IMR-90 (cell line): ENCODE measurements at regions not wholly inside any gene's neighbourhood (a gene's known extent, or its start where the extent isn't known, plus 50 kb on each side); places are given as distances from the start of the nearest gene placed in this dataset.

Source experiments
- ATAC-seq: fragments of 200-7000 bp; cut with Tn5 transposase; 2 replicates; pipeline ENCODE4 v1.9.1; 2020; ENCODE audit warnings: low read depth, mild to moderate bottlenecking, moderate library complexity
- BruUV-seq: library from RNA; stranded (reverse); fragments of 400-500 nt; replicated peaks from 2 replicates; lab custom pipeline; 2021; lab: Mats Ljungman, UMichigan
- CTCF ChIA-PET: fragments of 300-600 bp; formaldehyde crosslinking; extraction: SDS; loops from one replicate; lab custom pipeline; 2021; ENCODE audit warnings: antibody characterized with exemption; lab: Yijun Ruan, JAX
- POLR2A ChIA-PET: fragments of 300-600 bp; sonication (Branson Sonifier 250); formaldehyde crosslinking; loops from one replicate; lab custom pipeline; 2022; ENCODE audit warnings: antibody characterized with exemption; ENCODE audit not compliant: unreplicated experiment; lab: Charles Lee
- DNase-seq: peaks from one replicate; pipeline ENCODE4 v3.0.0; 2013
- H2AFZ ChIP-seq: replicated peaks from 2 replicates; pipeline ENCODE3; 2013; ENCODE audit warnings: low read length, mild to moderate bottlenecking; ENCODE audit not compliant: poor library complexity
- H2AK5ac ChIP-seq: 2 replicates; pipeline ENCODE4 v1.6.1; 2013; ENCODE audit warnings: low read depth, low read length, inconsistent platforms
- H2AK9ac ChIP-seq: replicated peaks from 2 replicates; pipeline ENCODE3; 2013; ENCODE audit warnings: mild to moderate bottlenecking, low read depth, low read length, moderate library complexity; ENCODE audit not compliant: poor library complexity
- H2BK120ac ChIP-seq: 2 replicates; pipeline ENCODE4 v1.6.1; 2013; ENCODE audit warnings: low read depth, low read length, inconsistent platforms
- H2BK15ac ChIP-seq: 3 replicates; pipeline ENCODE4 v1.6.1; 2013; ENCODE audit warnings: low read depth, low read length, inconsistent platforms
- H2BK20ac ChIP-seq: 2 replicates; pipeline ENCODE4 v1.6.1; 2013; ENCODE audit warnings: low read depth, mild to moderate bottlenecking, inconsistent platforms, low read length, moderate library complexity
- H2BK5ac ChIP-seq: 2 replicates; pipeline ENCODE4 v1.6.1; 2013; ENCODE audit warnings: mild to moderate bottlenecking, low read depth, low read length, inconsistent platforms; ENCODE audit not compliant: poor library complexity, severe bottlenecking
- H3K14ac ChIP-seq: replicated peaks from 2 replicates; pipeline ENCODE4 v1.6.1; 2013; ENCODE audit warnings: low read depth, low read length, inconsistent platforms
- H3K18ac ChIP-seq: 2 replicates; pipeline ENCODE4 v1.6.1; 2013; ENCODE audit warnings: low read depth, low read length, control low read depth
- H3K23ac ChIP-seq: 2 replicates; pipeline ENCODE4 v1.6.1; 2013; ENCODE audit warnings: low read depth, low read length, inconsistent platforms
- H3K27ac ChIP-seq: 2 replicates; pipeline ENCODE4 v1.5.1; 2013; ENCODE audit warnings: mild to moderate bottlenecking, control low read depth, low read length; ENCODE audit not compliant: insufficient read depth
- H3K27me3 ChIP-seq: 2 replicates; pipeline ENCODE4 v1.6.1; 2013; ENCODE audit warnings: low read length; ENCODE audit not compliant: control insufficient read depth, insufficient read depth
- H3K36me3 ChIP-seq: 2 replicates; pipeline ENCODE4 v1.6.1; 2013; ENCODE audit warnings: low read length, mixed read lengths; ENCODE audit not compliant: control insufficient read depth, insufficient read depth
- H3K4ac ChIP-seq: 2 replicates; pipeline ENCODE4 v1.6.1; 2013; ENCODE audit warnings: low read depth, low read length, inconsistent platforms
- H3K4me1 ChIP-seq: 2 replicates; pipeline ENCODE4 v1.6.1; 2013; ENCODE audit warnings: low read length, mixed read lengths; ENCODE audit not compliant: control insufficient read depth, insufficient read depth
- H3K4me2 ChIP-seq: 2 replicates; pipeline ENCODE4 v1.6.1; 2013; ENCODE audit warnings: low read depth, mild to moderate bottlenecking, control low read depth, low read length, moderate library complexity
- H3K4me3 ChIP-seq: 2 replicates; pipeline ENCODE4 v1.5.1; 2013; ENCODE audit warnings: low read depth, mild to moderate bottlenecking, control low read depth, low read length, moderate library complexity; ENCODE audit not compliant: insufficient read depth
- H3K56ac ChIP-seq: 2 replicates; pipeline ENCODE4 v1.6.1; 2013; ENCODE audit warnings: low read length, inconsistent platforms; ENCODE audit not compliant: insufficient read depth; ENCODE audit errors: extremely low read depth
- H3K79me1 ChIP-seq, 2 experiments: 2 replicates each; pipeline ENCODE4 v1.6.1; 2013; ENCODE audit warnings: low read length in 2 of 2, inconsistent platforms in 1 of 2, low read depth in 1 of 2
- H3K9ac ChIP-seq: 2 replicates; pipeline ENCODE4 v1.6.1; 2013; ENCODE audit warnings: low read depth, low read length, control low read depth
- H3K9me1 ChIP-seq: 2 replicates; pipeline ENCODE4 v1.6.1; 2013; ENCODE audit warnings: low read length, inconsistent platforms; ENCODE audit not compliant: insufficient read depth
- H3K9me3 ChIP-seq: 2 replicates; pipeline ENCODE4 v1.6.1; 2013; ENCODE audit warnings: low read length; ENCODE audit not compliant: control insufficient read depth, insufficient read depth
- H4K20me1 ChIP-seq: 2 replicates; pipeline ENCODE4 v1.6.1; 2013; ENCODE audit warnings: low read length, inconsistent platforms; ENCODE audit not compliant: insufficient read depth
- H4K5ac ChIP-seq: 2 replicates; pipeline ENCODE4 v1.6.1; 2013; ENCODE audit warnings: mild to moderate bottlenecking, low read depth, low read length, control low read depth
- H4K8ac ChIP-seq, 2 experiments: 2 replicates each; pipeline ENCODE4 v1.6.1; 2013; ENCODE audit warnings: low read depth in 2 of 2, low read length in 2 of 2, control low read depth in 1 of 2, inconsistent platforms in 1 of 2
- H4K91ac ChIP-seq: 2 replicates; pipeline ENCODE4 v1.6.1; 2013; ENCODE audit warnings: low read depth, low read length, inconsistent platforms; ENCODE audit not compliant: insufficient read depth
- BHLHE40 ChIP-seq: fragments of 150-350 bp; IDR thresholded peaks from 2 replicates; pipeline ENCODE4 v1.6.1; 2016; ENCODE audit warnings: mild to moderate bottlenecking, low read depth, low read length
- CEBPB ChIP-seq: IDR thresholded peaks from 2 replicates; pipeline ENCODE4 v1.6.1; 2012; ENCODE audit warnings: low read depth, low read length, improper control_type of control experiment
- CHD1 ChIP-seq: IDR thresholded peaks from 2 replicates; pipeline ENCODE4 v1.6.1; 2012; ENCODE audit warnings: low read depth, low read length, improper control_type of control experiment
- ELK1 ChIP-seq: fragments of 150-350 bp; IDR thresholded peaks from 2 replicates; pipeline ENCODE4 v1.6.1; 2016; ENCODE audit warnings: low read depth, mild to moderate bottlenecking, low read length, moderate library complexity, borderline replicate concordance
- FOS ChIP-seq: fragments of 150-350 bp; IDR thresholded peaks from 2 replicates; pipeline ENCODE4 v1.6.1; 2016; ENCODE audit warnings: low read depth, low read length
- MAFK ChIP-seq: IDR thresholded peaks from 2 replicates; pipeline ENCODE4 v1.6.1; 2012; ENCODE audit warnings: low read depth, low read length, improper control_type of control experiment
- MAZ ChIP-seq: IDR thresholded peaks from 2 replicates; pipeline ENCODE4 v1.6.1; 2012; ENCODE audit warnings: low read depth, mild to moderate bottlenecking, low read length, improper control_type of control experiment, moderate library complexity, borderline replicate concordance
- MXI1 ChIP-seq: IDR thresholded peaks from 2 replicates; pipeline ENCODE4 v1.6.1; 2012; ENCODE audit warnings: low read depth, mild to moderate bottlenecking, low read length, moderate library complexity, borderline replicate concordance
- NFE2L2 ChIP-seq: fragments of 150-350 bp; IDR thresholded peaks from 2 replicates; pipeline ENCODE4 v1.6.1; 2016; ENCODE audit warnings: low read depth, mild to moderate bottlenecking, low read length
- POLR2A ChIP-seq: IDR thresholded peaks from 2 replicates; pipeline ENCODE4 v1.6.1; 2012; ENCODE audit warnings: mild to moderate bottlenecking, low read depth, low read length
- RAD21 ChIP-seq: IDR thresholded peaks from 2 replicates; pipeline ENCODE4 v1.6.1; 2012; ENCODE audit warnings: low read length, improper control_type of control experiment
- RCOR1 ChIP-seq: IDR thresholded peaks from 2 replicates; pipeline ENCODE4 v1.6.1; 2012; ENCODE audit warnings: mild to moderate bottlenecking, low read length, improper control_type of control experiment; ENCODE audit not compliant: insufficient replicate concordance
- RFX5 ChIP-seq: IDR thresholded peaks from 2 replicates; pipeline ENCODE4 v1.8.0; 2012; ENCODE audit warnings: low read depth, mild to moderate bottlenecking, low read length, moderate library complexity
- SMC3 ChIP-seq: fragments of 150-350 bp; IDR thresholded peaks from 2 replicates; pipeline ENCODE4 v1.6.1; 2016; ENCODE audit warnings: low read depth, mild to moderate bottlenecking, antibody characterized with exemption, low read length, moderate library complexity
- USF2 ChIP-seq: fragments of 150-350 bp; IDR thresholded peaks from 2 replicates; pipeline ENCODE4 v1.6.1; 2017; ENCODE audit warnings: mild to moderate bottlenecking, antibody characterized with exemption, low read length, low read depth
- WGBS, 2 experiments: methylation state at CpG; one replicate each; pipeline versions ENCODE4 v1.1.5 to v1.1.7; 2013; ENCODE audit warnings: missing lambda C conversion rate in 2 of 2; ENCODE audit not compliant: insufficient read length in 1 of 2; ENCODE audit errors: extremely low coverage in 2 of 2; 5-methylcytosine and 5-hydroxymethylcytosine counted together
- dilution Hi-C: fragments of 300-500 bp; cut with HindIII; formaldehyde crosslinking; loops from one replicate; pipeline ENCODE4 v1.14.3; 2018; ENCODE audit warnings: low sequenced_read_pairs; ENCODE audit not compliant: unreplicated experiment
- in situ Hi-C: fragments of 300-500 bp; cut with MboI; formaldehyde crosslinking; loops from 3 replicates; pipeline ENCODE4 v1.14.3; 2019; ENCODE audit warnings: low sequenced_read_pairs, inconsistent platforms, mixed read lengths
- intact Hi-C: fragments of 100-400 bp; cut with micrococcal nuclease; formaldehyde crosslinking; loops from 2 replicates; pipeline ENCODE4 v1.10.0; 2022
- TF ChIP-seq, protein P1 (sequence below): conservative IDR thresholded peaks from 2 replicates; pipeline ENCODE4 v1.5.1; 2012; ENCODE audit warnings: mild to moderate bottlenecking, low read depth, low read length, improper control_type of control experiment

DNA sequence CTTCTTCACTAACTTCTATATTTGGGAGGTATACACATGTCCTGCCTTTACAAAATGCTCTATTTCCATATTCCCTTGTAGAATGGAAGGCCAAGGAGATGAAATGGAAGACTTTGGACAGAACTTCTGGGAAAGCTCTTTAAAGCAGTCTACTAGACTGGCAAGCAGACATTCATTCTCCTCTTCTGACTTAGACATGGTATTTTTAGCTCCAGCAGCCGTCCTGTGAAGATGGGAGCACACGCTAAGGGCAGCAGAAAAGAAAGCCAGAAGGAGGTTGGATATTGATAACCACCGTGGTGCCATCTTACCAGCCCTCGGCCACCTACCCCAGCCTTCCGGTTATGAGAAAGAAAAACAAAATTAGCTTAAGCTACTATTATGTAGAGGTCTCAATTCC lies 70.1 kb upstream of the E2F3 start:
- no peaks in the 10 kb centered on the region for H3K79me1 ChIP-seq
- ChIA-PET POLR2A (no interaction called here), CTCF (no interaction called here)
- in situ Hi-C loops: no loop called here
- no peak overlapping the region for H4K8ac ChIP-seq
- TF ChIP-seq, protein P1, sequence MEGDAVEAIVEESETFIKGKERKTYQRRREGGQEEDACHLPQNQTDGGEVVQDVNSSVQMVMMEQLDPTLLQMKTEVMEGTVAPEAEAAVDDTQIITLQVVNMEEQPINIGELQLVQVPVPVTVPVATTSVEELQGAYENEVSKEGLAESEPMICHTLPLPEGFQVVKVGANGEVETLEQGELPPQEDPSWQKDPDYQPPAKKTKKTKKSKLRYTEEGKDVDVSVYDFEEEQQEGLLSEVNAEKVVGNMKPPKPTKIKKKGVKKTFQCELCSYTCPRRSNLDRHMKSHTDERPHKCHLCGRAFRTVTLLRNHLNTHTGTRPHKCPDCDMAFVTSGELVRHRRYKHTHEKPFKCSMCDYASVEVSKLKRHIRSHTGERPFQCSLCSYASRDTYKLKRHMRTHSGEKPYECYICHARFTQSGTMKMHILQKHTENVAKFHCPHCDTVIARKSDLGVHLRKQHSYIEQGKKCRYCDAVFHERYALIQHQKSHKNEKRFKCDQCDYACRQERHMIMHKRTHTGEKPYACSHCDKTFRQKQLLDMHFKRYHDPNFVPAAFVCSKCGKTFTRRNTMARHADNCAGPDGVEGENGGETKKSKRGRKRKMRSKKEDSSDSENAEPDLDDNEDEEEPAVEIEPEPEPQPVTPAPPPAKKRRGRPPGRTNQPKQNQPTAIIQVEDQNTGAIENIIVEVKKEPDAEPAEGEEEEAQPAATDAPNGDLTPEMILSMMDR: no peak
- TF ChIP-seq ELK1 (no peak), CEBPB (no peak), POLR2A (no peak), MAFK (no peak), MXI1 (no peak), USF2 (no peak), BHLHE40 (no peak), CHD1 (no peak), RCOR1 (no peak), FOS (no peak), NFE2L2 (no peak), RFX5 (no peak), SMC3 (no peak), RAD21 (no peak), MAZ (no peak)
- H3K9me1 ChIP-seq: no peaks in the 10 kb centered on the region; the same call in 1 of the 2 replicates
- no peak overlapping the region for H2BK15ac ChIP-seq
- no peak overlapping the region for H3K4ac ChIP-seq
- no peak overlapping the region for H2BK5ac ChIP-seq
- no peak overlapping the region for H2AK5ac ChIP-seq
- peaks cover 20% of the 10 kb centered on the region for H3K27me3 ChIP-seq
- intact Hi-C loops: no loop called here
- no peak overlapping the region for H3K4me2 ChIP-seq
- BruUV-seq: no TSS peak
- no peak overlapping the region for H3K9ac ChIP-seq
- H4K20me1 ChIP-seq: no peaks in the 10 kb centered on the region
- H3K23ac ChIP-seq: no peak overlapping the region
- H4K91ac ChIP-seq: no peak overlapping the region
- no peak overlapping the region for H3K18ac ChIP-seq
- dilution Hi-C loops: no loop called here
- H4K5ac ChIP-seq: no peak overlapping the region
- H2BK20ac ChIP-seq: no peak overlapping the region
- H3K9me3 ChIP-seq: no peaks in the 10 kb centered on the region
- H2AK9ac ChIP-seq: no peak overlapping the region
- no peak overlapping the region for H3K27ac ChIP-seq
- no peaks in the 10 kb centered on the region for H3K36me3 ChIP-seq
- no peak overlapping the region for H2AFZ ChIP-seq
- H3K14ac ChIP-seq: no peak overlapping the region
- H3K4me1 ChIP-seq: peaks cover 2% of the 10 kb centered on the region; the same call in 1 of the 2 replicates
- H3K4me3 ChIP-seq: no peak overlapping the region
- no CpG with 5 or more reads among the region's 5 CpGs for WGBS, 2 experiments
- H3K56ac ChIP-seq: no peak overlapping the region
- no peak overlapping the region for H2BK120ac ChIP-seq
- no peak for DNase-seq
- ATAC-seq: no peak
